ENCODE measurements at regions not wholly inside any gene's neighbourhood (a gene's known extent, or its start where the extent isn't known, plus 50 kb on each side); places are given as distances from the start of the nearest gene placed in this dataset.

GRCh38 chr13:62779161-62779560 is 1363.5 kb upstream of the PCDH20 start:
- Histone ChIP-seq H3K4me1 (ENCODE audit: control insufficient read depth in 4 of 4, insufficient read depth in 4 of 4, low read length in 3 of 4) (no peaks in the 10 kb centered on the region), H3K27me3 (ENCODE audit: control insufficient read depth in 4 of 4, insufficient read depth in 4 of 4, low read length in 3 of 4) (no peaks in the 10 kb centered on the region), H3K9me3 (ENCODE audit: control insufficient read depth in 4 of 4, low read length in 3 of 4) (no peaks in the 10 kb centered on the region), H3K9ac (ENCODE audit: low read depth in 1 of 2, low read length in 2 of 2) (no peak overlapping the region), H3K36me3 (ENCODE audit: control insufficient read depth in 4 of 4, insufficient read depth in 3 of 4, low read depth in 1 of 4, low read length in 3 of 4) (no peaks in the 10 kb centered on the region), H3K27ac (ENCODE audit: low read depth in 1 of 2, low read length in 2 of 2) (no peak overlapping the region), H3K4me3 (ENCODE audit: low read depth in 1 of 3, low read length in 3 of 3) (no peak overlapping the region)
- no peak for DNase-seq (ENCODE audit: low spot score)
- WGBS = 85% methylated on average over 6 of the region's 6 CpGs
- TF ChIP-seq YY1 (IDR thresholded peaks at IDR 0.05) = no peak
- no peak for TF ChIP-seq ATF3 (IDR thresholded peaks at IDR 0.05)
- TF ChIP-seq NR2F2 (IDR thresholded peaks at IDR 0.05) = no peak
- no peak for TF ChIP-seq ZBTB33 (IDR thresholded peaks at IDR 0.05)
- TF ChIP-seq RXRA (IDR thresholded peaks at IDR 0.05) = no peak
- no peak for TF ChIP-seq RAD21 (IDR thresholded peaks at IDR 0.05)

GRCh38 chr13:62767473-62767872 is 1351.8 kb upstream of the PCDH20 start:
- 89% methylated on average over 9 of the region's 9 CpGs for WGBS
- H3K9ac ChIP-seq (ENCODE audit: low read depth in 1 of 2, low read length in 2 of 2) = no peak overlapping the region
- no peak for DNase-seq (ENCODE audit: low spot score)
- TF ChIP-seq ATF3 (IDR thresholded peaks at IDR 0.05) (no peak), RXRA (IDR thresholded peaks at IDR 0.05) (no peak), FOXA1 (IDR thresholded peaks at IDR 0.05) (no peak), NR2F2 (IDR thresholded peaks at IDR 0.05) (no peak), EGR1 (IDR thresholded peaks at IDR 0.05; ENCODE audit: low read depth in 2 of 2) (no peak), YY1 (IDR thresholded peaks at IDR 0.05) (no peak), SP1 (IDR thresholded peaks at IDR 0.05) (no peak)
- no peak overlapping the region for H3K27ac ChIP-seq (ENCODE audit: low read depth in 1 of 2, low read length in 2 of 2)
- H3K36me3 ChIP-seq (ENCODE audit: control insufficient read depth in 4 of 4, insufficient read depth in 3 of 4, low read depth in 1 of 4, low read length in 3 of 4) = no peaks in the 10 kb centered on the region
- H3K4me1 ChIP-seq (ENCODE audit: control insufficient read depth in 4 of 4, insufficient read depth in 4 of 4, low read length in 3 of 4) = no peaks in the 10 kb centered on the region
- no peaks in the 10 kb centered on the region for H3K27me3 ChIP-seq (ENCODE audit: control insufficient read depth in 4 of 4, insufficient read depth in 4 of 4, low read length in 3 of 4)
- no peaks in the 10 kb centered on the region for H3K9me3 ChIP-seq (ENCODE audit: control insufficient read depth in 4 of 4, low read length in 3 of 4)
- H3K4me3 ChIP-seq (ENCODE audit: low read depth in 1 of 3, low read length in 3 of 3) = no peak overlapping the region

- H3K9ac ChIP-seq (ENCODE audit: low read depth in 1 of 2, low read length in 2 of 2) = no peak overlapping the region
- no peaks in the 10 kb centered on the region for H3K4me1 ChIP-seq (ENCODE audit: control insufficient read depth in 4 of 4, insufficient read depth in 4 of 4, low read length in 3 of 4)
- H3K9me3 ChIP-seq (ENCODE audit: control insufficient read depth in 4 of 4, low read length in 3 of 4) = no peaks in the 10 kb centered on the region
- no peak overlapping the region for H3K4me3 ChIP-seq (ENCODE audit: low read depth in 1 of 3, low read length in 3 of 3)
- TF ChIP-seq GABPA (IDR thresholded peaks at IDR 0.05 in 1 of 2, conservative IDR thresholded peaks at IDR 0.05 in 1 of 2) = no peak
- no peak for TF ChIP-seq RAD21 (IDR thresholded peaks at IDR 0.05)
- no peak for TF ChIP-seq SP1 (IDR thresholded peaks at IDR 0.05)
- TF ChIP-seq ZBTB33 (IDR thresholded peaks at IDR 0.05) = no peak
- no peak for TF ChIP-seq NR2F2 (IDR thresholded peaks at IDR 0.05)
- no peak for TF ChIP-seq JUND (IDR thresholded peaks at IDR 0.05)
- no peak for TF ChIP-seq RXRA (IDR thresholded peaks at IDR 0.05)
- no peak for TF ChIP-seq YY1 (IDR thresholded peaks at IDR 0.05)
- no peak for TF ChIP-seq MAX (IDR thresholded peaks at IDR 0.05)
- no peak for TF ChIP-seq REST (IDR thresholded peaks at IDR 0.05)
- no peak for TF ChIP-seq TAF1 (conservative IDR thresholded peaks at IDR 0.05)
- TF ChIP-seq FOXA1 (IDR thresholded peaks at IDR 0.05) = no peak
- TF ChIP-seq HNF4A (conservative IDR thresholded peaks at IDR 0.05) = no peak
- no peak for TF ChIP-seq ATF3 (IDR thresholded peaks at IDR 0.05)
- no peak for TF ChIP-seq FOXA2 (IDR thresholded peaks at IDR 0.05)
- no peak overlapping the region for H3K27ac ChIP-seq (ENCODE audit: low read depth in 1 of 2, low read length in 2 of 2)
- H3K36me3 ChIP-seq (ENCODE audit: control insufficient read depth in 4 of 4, insufficient read depth in 3 of 4, low read depth in 1 of 4, low read length in 3 of 4) = no peaks in the 10 kb centered on the region
- 60% methylated on average over 1 of the region's 1 CpG for WGBS
- no peak for DNase-seq (ENCODE audit: low spot score)
- H3K27me3 ChIP-seq (ENCODE audit: control insufficient read depth in 4 of 4, insufficient read depth in 4 of 4, low read length in 3 of 4) = no peaks in the 10 kb centered on the region
Measured at GRCh38 chr13:62760724-62761123, 1345.1 kb upstream of the PCDH20 start.

All from liver (tissue), 7 donors.